Sigmoid colon (tissue), 4 donors: ENCODE measurements at regions not wholly inside any gene's neighbourhood (a gene's known extent, or its start where the extent isn't known, plus 50 kb on each side); places are given as distances from the start of the nearest gene placed in this dataset.

Experiments
- EP300 ChIP-seq, 4 donors: sonication (generic); formaldehyde crosslinking; IDR thresholded peaks; one replicate each; pipeline ENCODE4 v1.6.1; 2017; ENCODE audit warnings: antibody characterized with exemption in 4 of 4
- POLR2AphosphoS5 ChIP-seq, 4 donors: sonication (generic); formaldehyde crosslinking; IDR thresholded peaks; one replicate each; pipeline ENCODE4 v1.6.1; 2017; ENCODE audit warnings: antibody characterized with exemption in 4 of 4
- TF ChIP-seq, protein P1 (sequence below), 4 experiments: fragments of 450-650 bp in 3 of 4; fragments of 200-600 bp in 1 of 4; IDR thresholded peaks; one replicate each; pipeline ENCODE4 v1.5.1; 2016 to 2019; ENCODE audit warnings: antibody characterized with exemption in 4 of 4, mild to moderate bottlenecking in 3 of 4, moderate library complexity in 2 of 4

DNA sequence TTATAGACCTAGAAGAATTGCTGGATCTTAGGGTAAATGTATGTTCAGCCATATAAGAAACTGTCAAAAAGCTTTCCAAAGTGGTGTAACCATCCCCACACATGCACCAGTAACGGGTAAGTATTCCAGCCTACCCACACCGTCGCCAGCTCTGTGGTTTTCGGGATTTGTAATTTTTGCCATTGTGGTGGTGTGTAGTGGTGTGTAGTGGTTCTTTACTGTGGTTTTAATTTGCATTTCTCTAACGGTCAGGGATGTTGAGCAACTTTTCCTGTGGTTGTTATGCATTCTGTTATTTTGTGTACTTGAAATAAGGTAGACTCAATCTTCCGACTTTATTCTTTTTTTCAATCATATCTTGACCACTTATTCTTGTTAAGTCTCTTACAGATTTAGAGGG, 342.4 kb upstream of the AJAP1 start:
- TF ChIP-seq EP300 (IDR thresholded peaks at IDR 0.05) (no peak), POLR2AphosphoS5 (IDR thresholded peaks at IDR 0.05) (no peak)
- TF ChIP-seq, protein P1, sequence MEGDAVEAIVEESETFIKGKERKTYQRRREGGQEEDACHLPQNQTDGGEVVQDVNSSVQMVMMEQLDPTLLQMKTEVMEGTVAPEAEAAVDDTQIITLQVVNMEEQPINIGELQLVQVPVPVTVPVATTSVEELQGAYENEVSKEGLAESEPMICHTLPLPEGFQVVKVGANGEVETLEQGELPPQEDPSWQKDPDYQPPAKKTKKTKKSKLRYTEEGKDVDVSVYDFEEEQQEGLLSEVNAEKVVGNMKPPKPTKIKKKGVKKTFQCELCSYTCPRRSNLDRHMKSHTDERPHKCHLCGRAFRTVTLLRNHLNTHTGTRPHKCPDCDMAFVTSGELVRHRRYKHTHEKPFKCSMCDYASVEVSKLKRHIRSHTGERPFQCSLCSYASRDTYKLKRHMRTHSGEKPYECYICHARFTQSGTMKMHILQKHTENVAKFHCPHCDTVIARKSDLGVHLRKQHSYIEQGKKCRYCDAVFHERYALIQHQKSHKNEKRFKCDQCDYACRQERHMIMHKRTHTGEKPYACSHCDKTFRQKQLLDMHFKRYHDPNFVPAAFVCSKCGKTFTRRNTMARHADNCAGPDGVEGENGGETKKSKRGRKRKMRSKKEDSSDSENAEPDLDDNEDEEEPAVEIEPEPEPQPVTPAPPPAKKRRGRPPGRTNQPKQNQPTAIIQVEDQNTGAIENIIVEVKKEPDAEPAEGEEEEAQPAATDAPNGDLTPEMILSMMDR (IDR thresholded peaks at IDR 0.05): no peak
